GM23338 (cell line): ENCODE measurements at regions not wholly inside any gene's neighbourhood (a gene's known extent, or its start where the extent isn't known, plus 50 kb on each side); places are given as distances from the start of the nearest gene placed in this dataset.

Experiments
- ATAC-seq: fragments of 200-7000 bp; cut with Tn5 transposase; 3 replicates; pipeline ENCODE4 v1.9.1; 2020
- DNase-seq: peaks from one replicate; pipeline ENCODE4 v3.0.0-alpha.2; 2015; ENCODE audit warnings: low spot score
- H2AFZ ChIP-seq: fragments of 200-600 bp; sonication (generic); 2 replicates; pipeline ENCODE4 v1.8.0; 2016; ENCODE audit warnings: antibody characterized with exemption, mild to moderate bottlenecking, moderate library complexity
- H3F3A ChIP-seq: fragments of 200-600 bp; sonication (generic); replicated peaks from 2 replicates; pipeline ENCODE4 v1.8.0; 2017; ENCODE audit warnings: antibody characterized with exemption, mixed run types, low read depth
- H3K27ac ChIP-seq: fragments of 200-600 bp; sonication (generic); 2 replicates; pipeline ENCODE4 v1.6.1; 2016; ENCODE audit warnings: low read depth
- H3K27me3 ChIP-seq: fragments of 200-600 bp; sonication (generic); 2 replicates; pipeline ENCODE4 v1.8.0; 2016; ENCODE audit warnings: mild to moderate bottlenecking, mixed run types, moderate library complexity; ENCODE audit not compliant: insufficient read depth
- H3K36me3 ChIP-seq: fragments of 200-600 bp; sonication (generic); 2 replicates; pipeline ENCODE4 v1.8.0; 2016; ENCODE audit warnings: mild to moderate bottlenecking; ENCODE audit not compliant: insufficient read depth
- H3K4me1 ChIP-seq: fragments of 200-600 bp; sonication (generic); 2 replicates; pipeline ENCODE4 v1.8.0; 2016; ENCODE audit warnings: mild to moderate bottlenecking, moderate library complexity; ENCODE audit not compliant: insufficient read depth
- H3K4me2 ChIP-seq: fragments of 200-600 bp; sonication (generic); 2 replicates; pipeline ENCODE4 v1.7.1; 2017; ENCODE audit warnings: mixed run types
- H3K4me3 ChIP-seq: fragments of 200-600 bp; sonication (generic); 2 replicates; pipeline ENCODE4 v1.6.1; 2016; ENCODE audit warnings: mixed run types
- H3K79me2 ChIP-seq: fragments of 200-600 bp; sonication (generic); replicated peaks from 2 replicates; pipeline ENCODE4 v1.8.0; 2017; ENCODE audit warnings: mild to moderate bottlenecking; ENCODE audit not compliant: insufficient read depth
- H3K9me2 ChIP-seq: fragments of 200-600 bp; sonication (generic); 2 replicates; pipeline ENCODE4 v1.8.0; 2017; ENCODE audit not compliant: insufficient read depth
- H4K20me1 ChIP-seq: fragments of 200-600 bp; sonication (generic); replicated peaks from 2 replicates; pipeline ENCODE4 v1.8.0; 2017; ENCODE audit warnings: mild to moderate bottlenecking; ENCODE audit not compliant: insufficient read depth
- H3K27ac Mint-ChIP-seq: 2 replicates; pipeline ENCODE4 v1.8.0; 2020; ENCODE audit warnings: inconsistent platforms, mild to moderate bottlenecking, moderate library complexity, mixed read lengths
- H3K27me3 Mint-ChIP-seq: 3 replicates; pipeline ENCODE4 v1.8.0; 2022; ENCODE audit warnings: low read depth, mild to moderate bottlenecking, moderate library complexity, mixed read lengths, inconsistent platforms; ENCODE audit not compliant: insufficient read depth, poor library complexity
- H3K36me3 Mint-ChIP-seq: 3 replicates; pipeline ENCODE4 v1.8.0; 2021; ENCODE audit warnings: low read depth, mild to moderate bottlenecking, inconsistent platforms, moderate library complexity, mixed read lengths
- H3K4me1 Mint-ChIP-seq: 3 replicates; pipeline ENCODE4 v1.8.0; 2020; ENCODE audit warnings: mild to moderate bottlenecking, inconsistent platforms, mixed read lengths
- H3K4me3 Mint-ChIP-seq: 3 replicates; pipeline ENCODE4 v1.8.0; 2021; ENCODE audit warnings: moderate library complexity, mild to moderate bottlenecking, inconsistent platforms, mixed read lengths
- H3K9me3 Mint-ChIP-seq: 3 replicates; pipeline ENCODE4 v1.8.0; 2020; ENCODE audit warnings: moderate library complexity, mild to moderate bottlenecking, inconsistent platforms, mixed read lengths
- CREB1 ChIP-seq: fragments of 250-450 bp; sonication (Bioruptor Pico); IDR thresholded peaks from 2 replicates; pipeline ENCODE4 v1.5.0; 2020; ENCODE audit warnings: low read depth, mild to moderate bottlenecking, moderate library complexity
- EZH2 ChIP-seq: fragments of 200-600 bp; sonication (generic); IDR thresholded peaks from one replicate; pipeline ENCODE4 v1.8.0; 2017; ENCODE audit warnings: antibody characterized with exemption, mild to moderate bottlenecking, low read depth; ENCODE audit not compliant: unreplicated experiment
- JUNB ChIP-seq: IDR thresholded peaks from one replicate; pipeline ENCODE4 v1.6.1; 2016; ENCODE audit warnings: antibody characterized with exemption; ENCODE audit not compliant: unreplicated experiment
- NANOG ChIP-seq: IDR thresholded peaks from 2 replicates; pipeline ENCODE4 v1.6.1; 2016; ENCODE audit warnings: antibody characterized with exemption, borderline replicate concordance
- POLR2AphosphoS5 ChIP-seq: IDR thresholded peaks from 2 replicates; pipeline ENCODE4 v1.6.1; 2016; ENCODE audit warnings: antibody characterized with exemption, low read depth
- STAT1 ChIP-seq: IDR thresholded peaks from one replicate; pipeline ENCODE4 v1.6.1; 2016; ENCODE audit warnings: antibody characterized with exemption; ENCODE audit not compliant: unreplicated experiment
- ZNF114 ChIP-seq: fragments of 250-450 bp; sonication (Bioruptor Pico); IDR thresholded peaks from 2 replicates; pipeline ENCODE4 v1.5.0; 2020; ENCODE audit warnings: mild to moderate bottlenecking, moderate library complexity
- ZNF331 ChIP-seq: fragments of 250-450 bp; sonication (Bioruptor Pico); IDR thresholded peaks from 2 replicates; pipeline ENCODE4 v1.5.0; 2020; ENCODE audit warnings: low read depth, mild to moderate bottlenecking, moderate library complexity
- TF ChIP-seq, protein P1 (sequence below): IDR thresholded peaks from 2 replicates; pipeline ENCODE4 v1.6.1; 2016; ENCODE audit warnings: antibody characterized with exemption
- TF ChIP-seq, protein P2 (sequence below): fragments of 250-450 bp; sonication (Bioruptor Pico); IDR thresholded peaks from 2 replicates; pipeline ENCODE4 v1.5.0; 2020; ENCODE audit warnings: mild to moderate bottlenecking, moderate library complexity
- TF ChIP-seq, protein P3 (sequence below): IDR thresholded peaks from one replicate; pipeline ENCODE4 v1.6.1; 2018; ENCODE audit warnings: antibody characterized with exemption; ENCODE audit not compliant: unreplicated experiment

- Mint-ChIP-seq H3K27me3 (no peaks in the 10 kb centered on the region), H3K36me3 (no peaks in the 10 kb centered on the region), H3K9me3 (no peaks in the 10 kb centered on the region), H3K27ac (no peak overlapping the region), H3K4me1 (peaks cover 4% of the 10 kb centered on the region; the same call in 2 of the 3 replicates), H3K4me3 (no peak overlapping the region)
- no peak overlapping the region for H3K4me2 ChIP-seq
- H4K20me1 ChIP-seq, result no peaks in the 10 kb centered on the region
- H2AFZ ChIP-seq, result no peak overlapping the region
- H3K4me1 ChIP-seq, result no peaks in the 10 kb centered on the region
- no peaks in the 10 kb centered on the region for H3K9me2 ChIP-seq
- no peaks in the 10 kb centered on the region for H3K27me3 ChIP-seq
- no peak overlapping the region for H3K27ac ChIP-seq
- TF ChIP-seq ZNF114, result no peak
- TF ChIP-seq, protein P1, sequence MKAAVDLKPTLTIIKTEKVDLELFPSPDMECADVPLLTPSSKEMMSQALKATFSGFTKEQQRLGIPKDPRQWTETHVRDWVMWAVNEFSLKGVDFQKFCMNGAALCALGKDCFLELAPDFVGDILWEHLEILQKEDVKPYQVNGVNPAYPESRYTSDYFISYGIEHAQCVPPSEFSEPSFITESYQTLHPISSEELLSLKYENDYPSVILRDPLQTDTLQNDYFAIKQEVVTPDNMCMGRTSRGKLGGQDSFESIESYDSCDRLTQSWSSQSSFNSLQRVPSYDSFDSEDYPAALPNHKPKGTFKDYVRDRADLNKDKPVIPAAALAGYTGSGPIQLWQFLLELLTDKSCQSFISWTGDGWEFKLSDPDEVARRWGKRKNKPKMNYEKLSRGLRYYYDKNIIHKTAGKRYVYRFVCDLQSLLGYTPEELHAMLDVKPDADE, result no peak
- H3K79me2 ChIP-seq, result no peaks in the 10 kb centered on the region
- no peaks in the 10 kb centered on the region for H3K36me3 ChIP-seq
- no peak for ATAC-seq
- no peaks in the 10 kb centered on the region for H3F3A ChIP-seq
- no peak for DNase-seq
- no peak overlapping the region for H3K4me3 ChIP-seq
These were observed 132.6 kb downstream of the CUL2 start for GRCh38 chr10:34957531-34957930.

DNA sequence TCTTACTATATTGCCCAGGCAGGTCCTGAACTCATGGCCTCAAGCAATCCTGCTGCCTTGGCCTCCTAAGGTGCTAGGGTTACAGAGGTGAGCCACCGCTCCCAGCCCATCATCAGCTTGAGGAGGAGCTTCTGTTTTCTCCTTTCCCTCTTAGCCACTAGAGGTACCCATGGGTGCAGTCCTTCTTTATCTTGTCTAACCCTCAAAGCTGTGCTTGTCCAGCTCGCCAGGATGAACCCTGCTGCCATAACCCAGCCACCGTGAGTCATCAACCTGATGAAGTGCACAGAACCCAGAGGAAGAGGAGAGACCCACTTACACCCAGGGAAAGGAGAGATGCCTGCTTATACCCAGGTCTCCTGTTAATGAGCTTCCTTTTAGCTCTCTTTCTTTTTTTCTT is 133.4 kb downstream of the CUL2 start:
- Mint-ChIP-seq H3K4me1 (peaks cover 4% of the 10 kb centered on the region; the same call in 2 of the 3 replicates), H3K36me3 (no peaks in the 10 kb centered on the region), H3K4me3 (no peak overlapping the region), H3K27ac (no peak overlapping the region), H3K9me3 (no peaks in the 10 kb centered on the region), H3K27me3 (no peaks in the 10 kb centered on the region)
- DNase-seq (no peak), ATAC-seq (no peak)
- Histone ChIP-seq H3F3A (no peaks in the 10 kb centered on the region), H4K20me1 (no peaks in the 10 kb centered on the region), H3K4me1 (no peaks in the 10 kb centered on the region), H3K27ac (no peak overlapping the region), H3K79me2 (no peaks in the 10 kb centered on the region), H3K4me3 (no peak overlapping the region), H3K36me3 (no peaks in the 10 kb centered on the region), H2AFZ (no peak overlapping the region), H3K4me2 (no peak overlapping the region), H3K27me3 (no peaks in the 10 kb centered on the region), H3K9me2 (no peaks in the 10 kb centered on the region)
- TF ChIP-seq POLR2AphosphoS5, result no peak
- TF ChIP-seq, protein P2, sequence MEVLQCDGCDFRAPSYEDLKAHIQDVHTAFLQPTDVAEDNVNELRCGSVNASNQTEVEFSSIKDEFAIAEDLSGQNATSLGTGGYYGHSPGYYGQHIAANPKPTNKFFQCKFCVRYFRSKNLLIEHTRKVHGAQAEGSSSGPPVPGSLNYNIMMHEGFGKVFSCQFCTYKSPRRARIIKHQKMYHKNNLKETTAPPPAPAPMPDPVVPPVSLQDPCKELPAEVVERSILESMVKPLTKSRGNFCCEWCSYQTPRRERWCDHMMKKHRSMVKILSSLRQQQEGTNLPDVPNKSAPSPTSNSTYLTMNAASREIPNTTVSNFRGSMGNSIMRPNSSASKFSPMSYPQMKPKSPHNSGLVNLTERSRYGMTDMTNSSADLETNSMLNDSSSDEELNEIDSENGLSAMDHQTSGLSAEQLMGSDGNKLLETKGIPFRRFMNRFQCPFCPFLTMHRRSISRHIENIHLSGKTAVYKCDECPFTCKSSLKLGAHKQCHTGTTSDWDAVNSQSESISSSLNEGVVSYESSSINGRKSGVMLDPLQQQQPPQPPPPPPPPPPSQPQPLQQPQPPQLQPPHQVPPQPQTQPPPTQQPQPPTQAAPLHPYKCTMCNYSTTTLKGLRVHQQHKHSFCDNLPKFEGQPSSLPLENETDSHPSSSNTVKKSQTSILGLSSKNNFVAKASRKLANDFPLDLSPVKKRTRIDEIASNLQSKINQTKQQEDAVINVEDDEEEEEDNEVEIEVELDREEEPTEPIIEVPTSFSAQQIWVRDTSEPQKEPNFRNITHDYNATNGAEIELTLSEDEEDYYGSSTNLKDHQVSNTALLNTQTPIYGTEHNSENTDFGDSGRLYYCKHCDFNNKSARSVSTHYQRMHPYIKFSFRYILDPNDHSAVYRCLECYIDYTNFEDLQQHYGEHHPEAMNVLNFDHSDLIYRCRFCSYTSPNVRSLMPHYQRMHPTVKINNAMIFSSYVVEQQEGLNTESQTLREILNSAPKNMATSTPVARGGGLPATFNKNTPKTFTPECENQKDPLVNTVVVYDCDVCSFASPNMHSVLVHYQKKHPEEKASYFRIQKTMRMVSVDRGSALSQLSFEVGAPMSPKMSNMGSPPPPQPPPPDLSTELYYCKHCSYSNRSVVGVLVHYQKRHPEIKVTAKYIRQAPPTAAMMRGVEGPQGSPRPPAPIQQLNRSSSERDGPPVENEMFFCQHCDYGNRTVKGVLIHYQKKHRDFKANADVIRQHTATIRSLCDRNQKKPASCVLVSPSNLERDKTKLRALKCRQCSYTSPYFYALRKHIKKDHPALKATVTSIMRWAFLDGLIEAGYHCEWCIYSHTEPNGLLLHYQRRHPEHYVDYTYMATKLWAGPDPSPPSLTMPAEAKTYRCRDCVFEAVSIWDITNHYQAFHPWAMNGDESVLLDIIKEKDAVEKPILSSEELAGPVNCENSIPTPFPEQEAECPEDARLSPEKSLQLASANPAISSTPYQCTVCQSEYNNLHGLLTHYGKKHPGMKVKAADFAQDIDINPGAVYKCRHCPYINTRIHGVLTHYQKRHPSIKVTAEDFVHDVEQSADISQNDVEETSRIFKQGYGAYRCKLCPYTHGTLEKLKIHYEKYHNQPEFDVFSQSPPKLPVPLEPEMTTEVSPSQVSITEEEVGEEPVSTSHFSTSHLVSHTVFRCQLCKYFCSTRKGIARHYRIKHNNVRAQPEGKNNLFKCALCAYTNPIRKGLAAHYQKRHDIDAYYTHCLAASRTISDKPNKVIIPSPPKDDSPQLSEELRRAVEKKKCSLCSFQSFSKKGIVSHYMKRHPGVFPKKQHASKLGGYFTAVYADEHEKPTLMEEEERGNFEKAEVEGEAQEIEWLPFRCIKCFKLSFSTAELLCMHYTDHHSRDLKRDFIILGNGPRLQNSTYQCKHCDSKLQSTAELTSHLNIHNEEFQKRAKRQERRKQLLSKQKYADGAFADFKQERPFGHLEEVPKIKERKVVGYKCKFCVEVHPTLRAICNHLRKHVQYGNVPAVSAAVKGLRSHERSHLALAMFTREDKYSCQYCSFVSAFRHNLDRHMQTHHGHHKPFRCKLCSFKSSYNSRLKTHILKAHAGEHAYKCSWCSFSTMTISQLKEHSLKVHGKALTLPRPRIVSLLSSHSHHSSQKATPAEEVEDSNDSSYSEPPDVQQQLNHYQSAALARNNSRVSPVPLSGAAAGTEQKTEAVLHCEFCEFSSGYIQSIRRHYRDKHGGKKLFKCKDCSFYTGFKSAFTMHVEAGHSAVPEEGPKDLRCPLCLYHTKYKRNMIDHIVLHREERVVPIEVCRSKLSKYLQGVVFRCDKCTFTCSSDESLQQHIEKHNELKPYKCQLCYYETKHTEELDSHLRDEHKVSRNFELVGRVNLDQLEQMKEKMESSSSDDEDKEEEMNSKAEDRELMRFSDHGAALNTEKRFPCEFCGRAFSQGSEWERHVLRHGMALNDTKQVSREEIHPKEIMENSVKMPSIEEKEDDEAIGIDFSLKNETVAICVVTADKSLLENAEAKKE (CRISPR knock-in tag), result no peak
- no peak for TF ChIP-seq CREB1 (CRISPR knock-in tag)
- TF ChIP-seq ZNF114, result no peak
- no peak for TF ChIP-seq NANOG
- no peak for TF ChIP-seq EZH2
- TF ChIP-seq STAT1, result no peak
- TF ChIP-seq, protein P3, sequence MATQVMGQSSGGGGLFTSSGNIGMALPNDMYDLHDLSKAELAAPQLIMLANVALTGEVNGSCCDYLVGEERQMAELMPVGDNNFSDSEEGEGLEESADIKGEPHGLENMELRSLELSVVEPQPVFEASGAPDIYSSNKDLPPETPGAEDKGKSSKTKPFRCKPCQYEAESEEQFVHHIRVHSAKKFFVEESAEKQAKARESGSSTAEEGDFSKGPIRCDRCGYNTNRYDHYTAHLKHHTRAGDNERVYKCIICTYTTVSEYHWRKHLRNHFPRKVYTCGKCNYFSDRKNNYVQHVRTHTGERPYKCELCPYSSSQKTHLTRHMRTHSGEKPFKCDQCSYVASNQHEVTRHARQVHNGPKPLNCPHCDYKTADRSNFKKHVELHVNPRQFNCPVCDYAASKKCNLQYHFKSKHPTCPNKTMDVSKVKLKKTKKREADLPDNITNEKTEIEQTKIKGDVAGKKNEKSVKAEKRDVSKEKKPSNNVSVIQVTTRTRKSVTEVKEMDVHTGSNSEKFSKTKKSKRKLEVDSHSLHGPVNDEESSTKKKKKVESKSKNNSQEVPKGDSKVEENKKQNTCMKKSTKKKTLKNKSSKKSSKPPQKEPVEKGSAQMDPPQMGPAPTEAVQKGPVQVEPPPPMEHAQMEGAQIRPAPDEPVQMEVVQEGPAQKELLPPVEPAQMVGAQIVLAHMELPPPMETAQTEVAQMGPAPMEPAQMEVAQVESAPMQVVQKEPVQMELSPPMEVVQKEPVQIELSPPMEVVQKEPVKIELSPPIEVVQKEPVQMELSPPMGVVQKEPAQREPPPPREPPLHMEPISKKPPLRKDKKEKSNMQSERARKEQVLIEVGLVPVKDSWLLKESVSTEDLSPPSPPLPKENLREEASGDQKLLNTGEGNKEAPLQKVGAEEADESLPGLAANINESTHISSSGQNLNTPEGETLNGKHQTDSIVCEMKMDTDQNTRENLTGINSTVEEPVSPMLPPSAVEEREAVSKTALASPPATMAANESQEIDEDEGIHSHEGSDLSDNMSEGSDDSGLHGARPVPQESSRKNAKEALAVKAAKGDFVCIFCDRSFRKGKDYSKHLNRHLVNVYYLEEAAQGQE, result no peak
- no peak for TF ChIP-seq ZNF331 (CRISPR knock-in tag)
- TF ChIP-seq JUNB, result no peak
- TF ChIP-seq, protein P1, result no peak
